ENCODE measurements at regions not wholly inside any gene's neighbourhood (a gene's known extent, or its start where the extent isn't known, plus 50 kb on each side); places are given as distances from the start of the nearest gene placed in this dataset.

- TF ChIP-seq ADNP (CRISPR knock-in tag; IDR thresholded peaks at IDR 0.05) (no peak), ZBTB38 (CRISPR knock-in tag; IDR thresholded peaks at IDR 0.05) (no peak), TAF1 (CRISPR knock-in tag; IDR thresholded peaks at IDR 0.05) (no peak), SP5 (CRISPR knock-in tag; IDR thresholded peaks at IDR 0.05; ENCODE audit: borderline replicate concordance, low read depth) (no peak), YY1 (IDR thresholded peaks at IDR 0.05; ENCODE audit: insufficient read depth, insufficient replicate concordance, low read depth, low read length) (no peak)
These were observed 50.1 kb upstream of the SIMC1 start for GRCh38 chr5:176188085-176188484.

Data from HepG2 (cell line).